HCT116 (cell line): ENCODE measurements at regions not wholly inside any gene's neighbourhood (a gene's known extent, or its start where the extent isn't known, plus 50 kb on each side); places are given as distances from the start of the nearest gene placed in this dataset.

Experiments used
- ATAC-seq: fragments of 200-7000 bp; cut with Tn5 transposase; 2 replicates; pipeline ENCODE4 v1.9.1; 2020; ENCODE audit warnings: mild to moderate bottlenecking, moderate library complexity
- BruUV-seq: library from RNA; stranded (reverse); fragments of 400-500 nt; replicated peaks from 2 replicates; lab custom pipeline; 2021; lab: Mats Ljungman, UMichigan
- CTCF ChIA-PET: fragments of 300-600 bp; sonication (Branson Sonifier 250); formaldehyde crosslinking; loops from one replicate; lab custom pipeline; 2021; ENCODE audit warnings: antibody characterized with exemption; lab: Charles Lee
- POLR2A ChIA-PET: fragments of 300-600, 350-600 bp; sonication (Branson Sonifier 250); formaldehyde crosslinking; loops from one replicate; lab custom pipeline; 2021; ENCODE audit warnings: antibody characterized with exemption; lab: Charles Lee
- RAD21 ChIA-PET, 2 experiments: fragments of 300-600 bp; sonication (Branson Sonifier 250); formaldehyde crosslinking; loops; one replicate each; lab custom pipeline; 2023; ENCODE audit warnings: low total read pairs in 2 of 2; ENCODE audit not compliant: uncharacterized antibody in 2 of 2, unreplicated experiment in 2 of 2, low non-redundant PET in 1 of 2; lab: Charles Lee
- DNase-seq: peaks from one replicate; pipeline ENCODE4 v3.0.0-alpha.2; 2010; ENCODE audit warnings: low read depth, low spot score
- H2AFZ ChIP-seq: fragments of 200-600 bp; shearing (Covaris generic), sonication (generic); 2 replicates; pipeline ENCODE4 v1.6.1; 2017; ENCODE audit warnings: low read depth, mixed run types, mixed read lengths, antibody characterized with exemption, low read length; ENCODE audit not compliant: poor library complexity, severe bottlenecking
- H3K27ac ChIP-seq: 2 replicates; pipeline ENCODE4 v1.5.1; 2012; ENCODE audit warnings: low read depth, low read length
- H3K27me3 ChIP-seq: fragments of 200-600 bp; sonication (generic); 2 replicates; pipeline ENCODE4 v1.6.1; 2016; ENCODE audit warnings: mixed run types, low read length, mixed read lengths; ENCODE audit not compliant: insufficient read depth
- H3K36me3 ChIP-seq, 2 experiments: fragments of 200-500 bp in 1 of 2; fragments of 200-600 bp in 1 of 2; sonication (Bioruptor generic) in 1 of 2; sonication (generic) in 1 of 2; 2 replicates each; pipeline versions ENCODE4 v1.5.1 to v1.6.1; 2014 to 2016; ENCODE audit warnings: low read length in 2 of 2, inconsistent platforms in 1 of 2, mixed read lengths in 1 of 2, mixed run types in 1 of 2; ENCODE audit not compliant: insufficient read depth in 2 of 2, control insufficient read depth in 1 of 2
- H3K4me1 ChIP-seq, 2 experiments: fragments of 200-600 bp in 1 of 2; sonication (generic) in 1 of 2; 2 replicates each; pipeline versions ENCODE4 v1.5.1 to v1.6.1; 2012 to 2017; ENCODE audit warnings: low read length in 2 of 2, inconsistent platforms in 1 of 2, mild to moderate bottlenecking in 1 of 2, mixed read lengths in 1 of 2, mixed run types in 1 of 2, moderate library complexity in 1 of 2; ENCODE audit not compliant: insufficient read depth in 2 of 2, control insufficient read depth in 1 of 2
- H3K4me2 ChIP-seq: fragments of 200-600 bp; sonication (generic); 2 replicates; pipeline ENCODE4 v1.6.1; 2017; ENCODE audit warnings: mixed run types, low read length, mixed read lengths
- H3K4me3 ChIP-seq, 2 experiments: fragments of 200-600 bp in 1 of 2; sonication (generic) in 1 of 2; replicated peaks in 1 of 2; 2 replicates each; pipeline ENCODE4 v1.5.1; 2011 to 2016; ENCODE audit warnings: low read length in 2 of 2, control low read depth in 1 of 2, low read depth in 1 of 2, mild to moderate bottlenecking in 1 of 2, mixed read lengths in 1 of 2, mixed run types in 1 of 2
- H3K79me2 ChIP-seq: fragments of 200-600 bp; sonication (generic); 2 replicates; pipeline ENCODE4 v1.6.1; 2017; ENCODE audit warnings: mild to moderate bottlenecking, mixed run types, low read length, moderate library complexity, mixed read lengths; ENCODE audit not compliant: insufficient read depth
- H3K9ac ChIP-seq: fragments of 200-600 bp; sonication (generic); 2 replicates; pipeline ENCODE4 v1.6.1; 2016; ENCODE audit warnings: low read length, mixed read lengths
- H3K9me2 ChIP-seq: fragments of 200-600 bp; sonication (generic), shearing (Covaris generic); 2 replicates; pipeline ENCODE4 v1.6.1; 2017; ENCODE audit warnings: mixed run types, mild to moderate bottlenecking, moderate library complexity; ENCODE audit not compliant: insufficient read depth
- H3K9me3 ChIP-seq, 2 experiments: fragments of 200-500 bp in 1 of 2; fragments of 200-600 bp in 1 of 2; sonication (Bioruptor generic) in 1 of 2; sonication (generic) in 1 of 2; 2 replicates each; pipeline ENCODE4 v1.6.1; 2014 to 2017; ENCODE audit warnings: low read length in 2 of 2, mixed read lengths in 2 of 2, inconsistent platforms in 1 of 2, low read depth in 1 of 2, mild to moderate bottlenecking in 1 of 2, mixed run types in 1 of 2, moderate library complexity in 1 of 2; ENCODE audit not compliant: control insufficient read depth in 1 of 2, insufficient read depth in 1 of 2
- H4K20me1 ChIP-seq: fragments of 200-600 bp; sonication (generic), shearing (Covaris generic); 2 replicates; pipeline ENCODE4 v1.6.1; 2017; ENCODE audit warnings: mixed run types, mild to moderate bottlenecking, moderate library complexity; ENCODE audit not compliant: insufficient read depth
- CBX3 ChIP-seq: IDR thresholded peaks from 2 replicates; pipeline ENCODE4 v1.6.1; 2012; ENCODE audit warnings: low read depth
- EGR1 ChIP-seq: IDR thresholded peaks from 2 replicates; pipeline ENCODE4 v1.6.1; 2012; ENCODE audit warnings: low read depth
- ELF1 ChIP-seq: IDR thresholded peaks from 2 replicates; pipeline ENCODE4 v1.6.1; 2012; ENCODE audit warnings: low read depth, borderline replicate concordance
- EZH2 ChIP-seq: fragments of 200-600 bp; sonication (generic); IDR thresholded peaks from 2 replicates; pipeline ENCODE4 v1.6.1; 2017; ENCODE audit warnings: antibody characterized with exemption, mixed run types
- FOSL1 ChIP-seq: IDR thresholded peaks from 2 replicates; pipeline ENCODE4 v1.6.1; 2012; ENCODE audit warnings: low read depth
- POLR2AphosphoS5 ChIP-seq: IDR thresholded peaks from 2 replicates; pipeline ENCODE4 v1.6.1; 2011; ENCODE audit warnings: mild to moderate bottlenecking, low read depth, low read length, moderate library complexity
- RAD21 ChIP-seq: IDR thresholded peaks from 2 replicates; pipeline ENCODE4 v1.6.1; 2012; ENCODE audit warnings: low read depth, mild to moderate bottlenecking
- REST ChIP-seq: IDR thresholded peaks from 2 replicates; pipeline ENCODE4 v1.6.1; 2012; ENCODE audit warnings: low read depth
- TCF7L2 ChIP-seq: IDR thresholded peaks from 2 replicates; pipeline ENCODE4 v1.7.0; 2011; ENCODE audit warnings: borderline replicate concordance, inconsistent platforms; ENCODE audit not compliant: insufficient read depth, insufficient read length; ENCODE audit errors: extremely low read depth
- intact Hi-C: fragments of 100-400 bp; cut with micrococcal nuclease; formaldehyde crosslinking; loops from 2 replicates; pipeline ENCODE4 v1.10.0; 2022
- TF ChIP-seq, protein P1 (sequence below): IDR thresholded peaks from 2 replicates; pipeline ENCODE4 v1.6.1; 2012

GRCh38 chr18:76081536-76081935, 413.5 kb downstream of the ZNF516 start:
- intact Hi-C loops: no loop called here
- no peak overlapping the region for H3K4me3 ChIP-seq
- ChIA-PET CTCF (no interaction called here), RAD21 (no interaction called here), POLR2A (no interaction called here)
- no peak overlapping the region for H3K9ac ChIP-seq
- no TSS peak for BruUV-seq
- no peak for DNase-seq
- no peaks in the 10 kb centered on the region for H3K4me1 ChIP-seq
- no peaks in the 10 kb centered on the region for H3K36me3 ChIP-seq
- no peak overlapping the region for H3K4me2 ChIP-seq
- no peak overlapping the region for H3K27ac ChIP-seq
- TF ChIP-seq CBX3: no peak
- no peak for TF ChIP-seq ELF1
- TF ChIP-seq REST: no peak
- TF ChIP-seq TCF7L2: no peak
- TF ChIP-seq FOSL1: no peak
- no peak for TF ChIP-seq RAD21
- no peak for TF ChIP-seq EZH2
- TF ChIP-seq, protein P1, sequence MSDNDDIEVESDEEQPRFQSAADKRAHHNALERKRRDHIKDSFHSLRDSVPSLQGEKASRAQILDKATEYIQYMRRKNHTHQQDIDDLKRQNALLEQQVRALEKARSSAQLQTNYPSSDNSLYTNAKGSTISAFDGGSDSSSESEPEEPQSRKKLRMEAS: no peak
- TF ChIP-seq POLR2AphosphoS5: no peak
- TF ChIP-seq EGR1: no peak
- no peaks in the 10 kb centered on the region for H3K27me3 ChIP-seq
- no peak for ATAC-seq
- H4K20me1 ChIP-seq: no peaks in the 10 kb centered on the region
- H2AFZ ChIP-seq: no peak overlapping the region
- no peaks in the 10 kb centered on the region for H3K79me2 ChIP-seq
- no peaks in the 10 kb centered on the region for H3K9me2 ChIP-seq
- no peaks in the 10 kb centered on the region for H3K9me3 ChIP-seq
